SH-SY5Y (cell line): ENCODE measurements at regions not wholly inside any gene's neighbourhood (a gene's known extent, or its start where the extent isn't known, plus 50 kb on each side); places are given as distances from the start of the nearest gene placed in this dataset.

ENCODE experiments used
- GATA2 ChIP-seq: IDR thresholded peaks from 2 replicates; pipeline ENCODE4 v1.6.1; 2011; ENCODE audit warnings: mild to moderate bottlenecking, low read depth, low read length
- GATA3 ChIP-seq: IDR thresholded peaks from 2 replicates; pipeline ENCODE4 v1.6.1; 2011; ENCODE audit warnings: low read depth, mild to moderate bottlenecking, low read length, moderate library complexity

DNA sequence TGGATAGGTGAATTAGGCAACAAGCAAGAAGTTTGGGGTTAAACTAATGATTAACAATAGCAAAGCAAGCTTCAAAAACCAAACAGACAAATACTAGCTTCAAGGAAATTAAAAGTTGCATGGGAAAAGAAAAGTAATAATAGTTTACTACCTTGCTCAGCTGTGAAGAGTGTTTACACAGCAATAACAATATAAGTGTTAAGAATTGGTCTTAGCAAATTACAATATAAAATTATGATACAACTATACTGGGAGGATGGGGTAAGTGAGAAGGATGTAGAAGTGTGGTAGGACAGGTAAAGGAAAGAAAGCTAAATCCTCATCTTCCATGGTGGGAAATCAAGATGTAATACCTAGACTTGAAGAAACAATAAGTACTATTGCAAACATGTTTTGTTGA, 137.7 kb upstream of the MAFB start:
- TF ChIP-seq GATA3 (no peak), GATA2 (no peak)
